GM18873 (cell line): ENCODE measurements at regions not wholly inside any gene's neighbourhood (a gene's known extent, or its start where the extent isn't known, plus 50 kb on each side); places are given as distances from the start of the nearest gene placed in this dataset.
"Not testable (repeated sequence)": the region's sequence is repeated elsewhere in the genome, so short reads cannot be mapped to it uniquely, and the experiment has no call there.

ENCODE experiments used
- ATAC-seq: cut with Tn5 transposase; IDR thresholded peaks from one replicate; pipeline ENCODE4 v1.9.1; 2021; ENCODE audit warnings: mild to moderate bottlenecking, moderate library complexity, moderate number of reproducible peaks; ENCODE audit not compliant: unreplicated experiment, low FRiP score

DNA sequence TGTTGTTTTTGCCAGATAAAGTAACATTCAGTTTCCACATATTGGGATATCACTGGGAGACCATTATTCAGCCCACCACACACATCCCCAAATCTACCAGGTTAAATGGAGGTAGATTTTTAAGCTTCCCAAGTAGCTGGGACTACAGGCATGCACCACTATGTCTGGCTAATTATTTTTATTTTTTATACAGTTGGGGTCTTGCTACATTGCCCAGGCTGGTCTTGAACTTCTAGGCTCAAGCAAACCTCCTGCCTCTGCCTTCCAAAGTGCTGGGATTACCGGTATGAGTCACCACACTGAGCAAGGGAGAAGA, 96.6 kb upstream of the CHD2 start:
- no peak for ATAC-seq

DNA sequence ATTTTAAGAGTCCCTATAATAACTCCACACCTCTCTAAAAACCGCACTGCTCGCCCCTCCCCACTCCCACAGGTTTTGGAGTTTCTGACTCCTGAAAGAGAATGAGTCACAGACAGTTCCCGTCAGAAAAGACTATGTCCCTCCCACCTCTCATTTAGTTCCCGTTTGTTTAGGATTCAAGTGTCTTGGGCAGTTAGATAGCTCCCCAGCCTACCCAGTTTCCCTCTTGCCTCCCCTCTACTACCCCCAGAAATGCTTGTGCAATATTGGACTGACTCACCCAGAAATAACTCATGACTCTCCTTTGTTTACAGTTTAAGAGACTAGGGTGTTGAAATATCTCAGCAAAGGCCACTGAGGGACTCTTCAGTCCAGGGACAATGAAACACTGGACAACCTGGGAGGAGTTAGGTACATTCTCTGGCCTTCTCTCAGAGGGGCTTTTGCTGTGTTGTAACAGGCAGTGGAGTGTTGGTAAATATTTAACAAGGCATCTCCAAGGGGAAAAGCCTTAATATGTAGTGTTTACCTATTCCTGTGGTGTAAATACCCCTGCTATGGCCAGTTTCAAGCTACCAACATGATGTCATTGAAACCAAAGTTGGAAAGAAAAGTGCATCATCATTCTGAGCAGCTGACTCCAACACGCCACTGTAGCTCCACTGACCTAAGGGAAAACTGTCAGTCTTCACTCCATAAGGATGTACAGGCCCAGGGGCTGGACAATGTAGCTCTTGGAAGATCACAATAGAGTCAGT, 96.1 kb upstream of the CHD2 start:
- ATAC-seq = no peak

DNA sequence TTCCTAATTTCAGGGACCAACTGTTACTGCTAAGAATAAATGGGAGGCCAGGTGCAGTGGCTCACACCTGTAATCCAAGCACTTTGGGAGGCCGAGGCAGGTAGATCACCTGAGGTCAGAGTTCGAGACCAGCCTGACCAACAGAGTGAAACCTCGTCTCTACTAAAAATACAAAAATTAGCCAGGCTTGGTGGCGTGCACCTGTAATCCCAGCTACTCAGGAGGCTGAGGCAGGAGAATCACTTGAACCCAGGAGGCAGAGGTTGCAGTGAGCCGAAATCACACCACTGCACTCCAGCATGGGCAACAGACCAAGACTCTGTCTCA, 95.6 kb upstream of the CHD2 start:
- not testable (repeated sequence) for ATAC-seq

DNA sequence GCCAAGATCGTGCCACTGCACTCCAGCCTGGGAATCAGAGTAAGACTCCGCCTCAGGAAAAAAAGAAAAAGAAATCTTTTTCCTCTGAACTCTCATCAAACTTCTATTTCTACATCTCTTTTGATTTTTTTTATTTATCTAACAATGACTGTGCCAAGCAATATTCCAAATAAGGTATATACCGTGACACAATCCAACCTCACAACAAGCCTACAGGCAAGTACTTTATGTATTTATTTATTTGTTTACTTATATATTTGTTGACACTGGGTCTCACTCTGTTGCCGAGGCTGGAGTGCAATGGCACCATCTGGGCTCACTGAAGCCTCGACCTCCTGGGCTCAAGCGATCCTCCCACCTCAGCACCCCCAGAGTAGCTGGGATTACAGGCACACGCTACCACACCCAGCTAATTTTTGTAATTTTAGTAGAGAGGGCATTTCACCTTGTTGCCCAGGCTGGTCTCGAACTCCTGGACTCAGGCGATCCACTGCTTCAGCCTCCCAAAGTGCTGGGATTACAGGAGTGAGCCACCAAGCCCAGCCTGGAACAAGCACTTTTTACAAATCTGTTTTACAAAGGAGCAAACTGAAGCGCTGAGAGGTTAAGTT, 94.9 kb upstream of the CHD2 start:
- ATAC-seq = no peak

DNA sequence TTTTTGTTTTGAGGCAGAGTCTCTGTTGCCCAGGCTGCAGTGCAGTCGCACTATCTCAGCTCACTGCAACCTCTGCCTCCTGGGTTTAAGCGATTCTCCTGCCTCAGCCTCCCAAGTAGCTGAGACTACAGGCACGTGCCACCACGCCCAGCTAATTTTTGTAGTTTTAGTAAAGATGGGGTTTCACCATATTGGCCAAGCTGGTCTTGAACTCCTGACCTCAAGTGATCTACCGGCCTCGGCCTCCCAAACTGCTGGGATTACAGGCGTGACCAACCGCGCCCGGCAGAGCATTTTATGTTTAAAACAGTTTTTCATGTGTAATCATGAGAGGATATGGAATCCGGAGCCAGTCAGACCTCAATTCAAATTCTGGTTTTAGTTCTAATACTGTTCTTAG, 94.0 kb upstream of the CHD2 start:
- not testable (repeated sequence) for ATAC-seq

DNA sequence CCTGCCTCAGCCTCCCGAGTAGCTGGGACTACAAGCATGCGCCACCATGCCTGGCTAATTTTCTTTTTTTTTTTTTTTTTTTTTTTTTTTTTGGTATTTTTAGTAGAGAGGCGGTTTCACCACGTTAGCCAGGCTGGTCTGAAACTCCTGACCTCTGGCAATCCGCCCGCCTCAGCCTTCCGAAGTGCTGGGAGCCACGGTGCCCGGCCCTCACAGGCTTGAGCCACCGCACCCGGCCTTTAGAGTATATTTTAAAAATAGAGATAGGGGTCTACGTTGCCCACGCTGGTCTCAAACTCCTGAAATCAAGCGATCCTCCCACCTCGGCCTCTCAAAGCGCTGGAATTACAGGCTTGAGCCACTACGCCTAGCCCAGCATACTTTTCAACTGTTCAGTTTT, 93.4 kb upstream of the CHD2 start:
- no peak for ATAC-seq

DNA sequence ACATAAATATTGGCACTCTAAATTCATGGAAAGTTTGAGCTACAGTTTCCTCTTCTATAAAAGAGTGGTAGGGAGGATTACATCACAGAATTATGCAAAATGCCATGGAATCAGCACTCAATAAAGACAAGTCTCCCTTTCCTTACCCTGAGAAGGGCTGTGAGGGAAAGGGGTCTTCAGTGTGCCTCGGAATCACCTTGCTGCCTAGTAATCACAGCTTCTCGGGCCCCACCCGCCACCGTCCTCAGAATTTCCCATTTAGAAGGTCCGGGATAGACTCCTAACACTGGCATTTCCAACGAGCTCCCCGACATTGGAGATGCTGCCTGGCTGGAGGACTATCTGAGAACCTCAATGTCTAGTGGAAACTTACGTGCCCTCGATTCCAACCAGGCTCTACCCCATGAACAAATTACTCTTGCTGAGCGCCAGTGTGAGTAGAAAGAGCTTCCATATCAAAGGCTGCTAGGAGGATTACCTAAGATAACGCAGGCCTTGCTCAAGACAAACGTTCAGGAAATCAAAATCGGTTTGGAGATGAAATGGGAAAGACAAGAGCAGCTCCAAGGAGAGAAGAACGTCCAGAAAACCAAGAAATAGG, 92.1 kb upstream of the CHD2 start:
- ATAC-seq = no peak

DNA sequence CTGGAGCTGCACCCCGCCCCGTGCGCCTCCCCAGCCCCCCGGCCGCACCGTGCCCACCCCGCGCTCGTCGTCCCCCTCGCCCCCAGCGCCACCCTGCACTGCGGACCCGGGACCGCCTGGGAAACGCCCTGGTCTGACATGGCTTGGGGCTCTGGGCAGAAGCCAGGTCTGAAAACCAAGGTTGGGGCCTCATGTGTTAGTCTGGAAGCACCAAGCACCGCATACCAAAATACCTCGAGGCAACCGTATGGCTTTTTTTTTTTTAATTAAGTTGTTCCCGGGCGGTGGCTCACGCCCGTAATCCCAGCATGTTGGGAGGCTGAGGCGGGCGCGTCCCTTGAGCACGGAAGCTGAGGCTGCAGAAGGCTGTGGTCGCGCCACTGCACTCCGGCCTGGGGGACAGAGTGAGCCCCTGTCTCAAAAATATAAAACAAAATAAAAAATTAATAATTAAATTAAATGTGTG, 91.5 kb upstream of the CHD2 start:
- ATAC-seq = no peak

DNA sequence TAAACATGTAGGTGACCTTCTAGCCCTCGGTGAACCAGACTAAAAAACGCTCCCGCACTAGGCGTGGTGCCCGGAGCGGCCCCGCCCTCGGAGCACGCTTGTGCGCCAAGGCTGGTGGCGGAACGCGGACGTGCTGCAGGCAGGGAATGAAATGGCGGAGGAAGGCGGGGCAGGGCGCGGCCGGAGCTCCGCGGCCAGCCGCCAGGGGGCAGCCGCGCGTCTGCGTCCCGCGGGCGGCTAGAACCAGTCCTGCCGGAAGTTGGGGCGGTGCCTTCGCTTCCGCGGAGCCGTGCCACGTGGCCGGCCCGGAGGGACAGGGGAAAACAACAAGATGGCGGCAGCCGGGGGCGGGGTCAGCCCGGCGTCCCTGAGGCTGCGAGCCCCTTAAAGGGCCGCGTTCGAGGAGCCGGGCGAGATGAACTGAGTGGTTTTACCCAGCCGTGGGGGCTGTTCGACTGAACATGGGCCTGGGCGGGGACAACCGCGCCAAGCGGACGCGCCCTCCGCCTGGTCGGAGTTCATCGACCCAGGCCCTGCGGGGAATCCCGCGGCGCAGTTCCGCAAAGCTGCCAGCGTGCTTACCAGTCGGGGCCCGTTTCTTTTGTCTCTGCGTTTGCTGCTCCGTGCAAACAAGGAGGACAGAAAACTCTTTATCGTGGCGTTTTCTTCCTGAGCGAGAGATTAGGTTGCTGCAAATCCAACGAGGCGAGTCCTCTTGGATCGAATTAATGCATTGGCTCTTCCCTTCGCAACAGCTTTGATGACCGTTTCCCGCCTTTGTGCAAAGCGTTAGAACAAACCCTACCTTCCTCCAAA, 90.9 kb upstream of the CHD2 start:
- peak; percentile 83 for ATAC-seq

DNA sequence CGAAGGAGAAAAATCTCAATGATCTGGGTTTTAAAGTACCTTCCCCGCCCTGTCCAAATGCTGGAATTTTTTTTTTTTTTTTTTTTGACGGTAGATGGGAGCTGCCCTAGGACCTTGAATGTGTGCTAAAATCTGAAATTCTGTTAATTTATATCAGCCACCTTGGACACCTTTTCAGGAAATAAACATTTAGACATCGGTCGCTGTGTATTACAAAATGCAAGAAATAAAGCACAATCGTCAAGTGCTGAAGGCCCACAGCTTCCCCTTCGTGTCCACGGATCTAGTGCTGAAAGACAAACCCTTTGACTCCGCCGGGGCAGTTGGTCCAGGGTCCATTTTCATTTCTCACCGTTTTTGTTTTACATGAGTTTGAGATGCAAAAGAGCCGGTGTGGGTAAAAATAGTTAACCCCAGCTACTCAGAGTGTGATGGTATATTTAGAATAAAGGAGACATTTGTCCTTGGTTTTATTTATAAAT, 90.2 kb upstream of the CHD2 start:
- no peak for ATAC-seq

DNA sequence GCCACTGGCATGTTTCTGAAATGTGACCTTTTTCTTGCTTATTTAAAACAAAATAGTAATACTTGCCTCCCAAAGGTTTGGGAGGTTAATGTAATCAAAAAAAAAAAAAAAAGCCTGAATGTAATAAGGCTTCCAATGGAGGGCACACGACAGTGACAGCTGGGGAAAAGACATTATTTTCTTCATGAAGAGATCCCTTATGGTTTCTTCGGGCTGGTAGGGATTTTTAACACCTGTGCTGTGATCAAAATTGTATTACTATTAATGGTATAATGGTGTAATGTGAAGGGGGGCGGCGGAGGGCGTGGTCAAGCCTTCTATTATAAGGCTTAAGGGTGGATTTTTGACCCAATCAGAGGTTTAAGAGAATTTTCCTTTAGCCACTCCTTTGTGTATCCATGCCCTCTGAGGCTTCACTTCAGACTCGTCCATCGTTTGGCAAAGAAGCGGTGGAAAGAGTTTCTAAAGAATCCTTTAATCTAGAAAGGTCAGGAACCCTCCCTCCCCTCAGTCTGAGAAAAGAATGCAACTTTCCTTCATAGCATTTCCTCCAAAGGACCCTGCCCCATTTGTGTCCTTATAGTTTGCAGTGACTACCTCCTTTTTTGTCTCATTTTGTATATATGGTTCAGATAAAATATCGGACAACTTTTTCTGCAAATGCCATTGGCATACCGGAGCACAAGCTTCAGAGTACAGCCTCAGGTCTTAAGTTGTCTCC, 89.5 kb upstream of the CHD2 start:
- no peak for ATAC-seq

DNA sequence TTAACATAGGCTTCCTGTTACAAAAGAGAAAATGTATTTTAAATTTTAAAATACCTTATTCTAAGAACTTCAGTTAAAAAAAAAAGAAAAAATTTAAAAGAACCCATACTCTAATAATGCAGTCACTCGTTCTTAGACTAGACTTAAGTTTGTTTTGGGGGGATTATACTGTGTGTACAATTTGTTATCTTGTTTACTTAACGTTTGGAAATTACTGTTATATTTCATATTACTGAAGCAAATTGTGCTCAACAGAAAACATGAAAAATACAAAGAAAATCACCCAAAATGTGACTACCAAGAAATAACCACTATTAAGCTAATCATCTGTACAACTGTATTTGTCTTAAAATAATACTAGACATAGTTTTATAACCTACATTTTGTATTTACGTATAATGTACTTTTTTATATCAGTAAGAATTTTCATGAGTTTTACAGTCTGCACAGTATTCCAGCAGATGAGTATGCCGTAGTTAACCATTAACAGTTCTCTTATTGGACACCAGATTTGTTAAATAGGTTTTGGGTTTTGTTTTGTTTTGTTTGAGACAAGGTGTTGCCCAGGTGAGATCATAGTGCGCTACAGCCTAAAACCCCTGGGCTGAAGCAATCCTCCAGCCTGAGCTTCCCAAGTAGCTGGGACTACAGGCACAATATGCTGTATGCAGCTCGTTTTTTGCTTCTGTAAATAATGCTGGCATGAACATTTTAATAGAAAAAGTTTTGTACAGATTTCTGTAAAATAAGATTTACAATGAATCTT, 88.8 kb upstream of the CHD2 start:
- no peak for ATAC-seq

DNA sequence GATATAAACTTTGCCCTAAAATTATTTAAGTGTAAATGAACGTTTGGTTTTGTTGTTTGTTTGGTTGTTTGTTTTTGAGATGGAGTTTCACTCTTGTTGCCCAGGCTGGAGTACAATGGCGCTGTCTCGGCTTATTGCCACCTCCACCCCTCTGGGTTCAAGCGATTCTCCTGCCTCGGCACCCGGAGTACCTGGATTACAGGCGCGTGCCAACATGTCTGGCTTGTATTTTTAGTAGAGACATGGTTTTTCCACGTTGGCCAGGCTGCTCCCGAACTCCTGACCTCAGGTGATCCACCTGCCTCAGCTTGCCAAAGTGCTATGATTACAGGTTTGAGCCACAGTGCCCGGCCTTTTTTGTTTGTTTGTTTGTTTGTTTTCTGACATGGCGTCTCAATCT, 87.9 kb upstream of the CHD2 start:
- ATAC-seq = no peak

DNA sequence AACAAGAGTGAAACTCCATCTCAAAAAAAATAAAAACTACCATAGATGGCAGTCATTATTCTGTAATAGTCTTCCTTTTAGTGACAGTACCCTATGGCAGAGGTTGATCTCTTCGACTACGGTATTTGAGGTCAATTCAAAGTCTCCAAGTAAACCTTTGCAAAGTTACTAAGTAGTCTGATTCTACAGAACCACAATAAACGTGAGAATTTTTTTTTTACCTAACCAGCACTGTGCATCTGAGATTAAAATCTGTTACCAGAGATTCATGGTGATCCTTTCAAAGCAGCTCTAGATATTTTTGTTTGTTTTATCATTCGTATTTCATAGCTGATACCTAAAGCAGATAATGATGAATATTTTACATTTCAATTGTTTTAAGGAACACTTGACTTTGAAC, 86.6 kb upstream of the CHD2 start:
- ATAC-seq = no peak

DNA sequence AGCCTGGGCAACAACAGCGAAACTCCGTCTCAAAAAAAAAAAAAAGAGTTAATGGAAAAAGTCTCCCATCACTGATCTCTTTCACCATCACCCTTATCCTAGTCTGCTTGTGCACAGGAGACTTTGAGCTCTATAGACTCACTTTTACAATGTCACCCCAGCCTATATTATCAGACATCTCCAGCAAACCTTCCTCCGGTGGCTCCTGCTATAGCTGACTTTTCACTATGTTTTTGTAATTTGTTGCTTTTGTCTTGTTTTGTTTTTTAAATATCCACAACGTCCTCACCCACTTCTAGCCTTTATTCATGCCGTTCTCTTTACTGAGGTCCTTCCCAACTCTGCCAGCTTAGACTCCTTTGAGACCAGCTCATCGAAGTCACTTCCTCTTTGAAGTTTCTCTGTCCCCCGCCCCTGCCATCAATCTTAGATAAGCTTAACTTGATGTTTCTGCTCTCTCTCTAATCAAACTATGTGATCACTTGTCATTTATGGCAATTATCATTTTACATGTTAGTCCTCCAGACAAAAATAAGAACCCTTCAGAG, 82.7 kb upstream of the CHD2 start:
- ATAC-seq = no peak

DNA sequence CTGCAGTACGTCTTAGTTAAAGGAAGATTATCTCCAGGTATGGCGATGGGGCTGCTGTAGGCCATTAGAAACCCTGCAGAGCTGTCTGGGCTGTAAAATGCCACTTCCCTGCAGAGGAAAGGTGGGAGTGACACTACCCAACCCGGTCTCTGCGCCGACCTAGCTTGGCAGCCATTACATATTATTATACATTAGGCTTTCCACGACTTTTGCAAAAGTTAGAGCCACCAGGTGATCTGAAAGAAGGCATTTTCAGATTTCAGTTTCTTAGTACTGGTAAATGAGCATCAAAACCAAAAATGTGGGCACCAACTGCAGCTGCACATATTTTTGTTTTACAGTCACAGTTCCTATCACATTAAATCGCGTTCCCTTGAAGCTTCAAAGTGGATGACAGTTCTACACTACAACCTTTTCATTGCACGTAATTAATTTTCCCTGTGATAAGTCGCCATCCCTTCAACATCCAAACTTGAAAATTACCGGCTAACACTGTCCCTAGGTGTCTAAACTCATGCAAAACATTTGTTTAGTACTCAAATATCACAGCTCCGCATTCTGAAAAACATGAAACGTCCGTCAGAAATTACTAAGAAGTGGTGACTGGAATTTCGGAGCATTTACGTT, 81.4 kb upstream of the CHD2 start:
- no peak for ATAC-seq

DNA sequence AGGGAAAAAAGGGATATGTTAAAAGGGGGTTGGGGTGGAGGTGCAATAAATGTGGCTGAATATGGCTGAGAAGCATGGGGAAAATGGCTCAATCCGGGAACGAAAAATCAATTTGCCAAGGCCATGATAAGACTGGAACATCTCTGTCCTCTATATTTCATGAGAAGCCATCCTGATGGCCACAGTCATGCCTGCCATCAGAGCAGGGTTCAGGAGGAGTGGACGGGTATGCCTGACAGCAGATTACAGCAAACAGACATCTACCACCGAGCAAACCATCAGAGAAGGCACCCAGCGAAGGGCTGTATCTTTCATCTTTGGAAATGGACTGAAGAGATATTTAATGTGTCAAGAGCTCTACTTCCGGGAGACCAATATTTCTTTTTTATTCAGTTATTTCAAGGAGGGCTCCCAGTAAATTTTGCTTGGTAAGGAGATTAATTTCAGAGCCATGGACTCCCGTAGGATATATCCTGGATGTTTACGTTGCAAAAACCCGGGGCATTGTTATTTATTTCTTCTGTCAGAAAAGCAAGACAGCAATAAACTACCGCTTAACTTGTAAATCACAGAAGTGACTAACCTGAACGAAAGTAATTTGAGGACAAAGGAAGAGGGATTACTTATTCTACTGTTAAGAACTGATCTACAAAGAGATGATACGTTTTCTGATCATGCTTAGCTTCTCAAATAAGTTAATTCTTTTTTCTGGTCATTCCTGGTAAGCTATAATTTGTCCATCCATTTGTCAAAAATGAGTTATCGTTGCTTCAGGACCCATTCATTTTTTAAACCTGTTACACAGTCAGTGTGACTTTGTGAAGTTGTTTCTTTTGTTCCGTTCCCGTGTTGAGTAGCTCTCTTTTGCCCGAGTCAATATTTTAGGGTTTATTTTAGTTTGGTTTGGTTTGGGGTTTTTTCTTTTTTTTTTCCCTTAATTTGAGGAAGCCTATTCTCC, 80.6 kb upstream of the CHD2 start:
- ATAC-seq = no peak
